Medulla oblongata (tissue), 1 donor: ENCODE measurements at regions not wholly inside any gene's neighbourhood (a gene's known extent, or its start where the extent isn't known, plus 50 kb on each side); places are given as distances from the start of the nearest gene placed in this dataset.

Source experiments
- DNase-seq: peaks from one replicate; pipeline ENCODE4 v3.0.0-alpha.2; 2015; ENCODE audit errors: extremely low spot score

DNA sequence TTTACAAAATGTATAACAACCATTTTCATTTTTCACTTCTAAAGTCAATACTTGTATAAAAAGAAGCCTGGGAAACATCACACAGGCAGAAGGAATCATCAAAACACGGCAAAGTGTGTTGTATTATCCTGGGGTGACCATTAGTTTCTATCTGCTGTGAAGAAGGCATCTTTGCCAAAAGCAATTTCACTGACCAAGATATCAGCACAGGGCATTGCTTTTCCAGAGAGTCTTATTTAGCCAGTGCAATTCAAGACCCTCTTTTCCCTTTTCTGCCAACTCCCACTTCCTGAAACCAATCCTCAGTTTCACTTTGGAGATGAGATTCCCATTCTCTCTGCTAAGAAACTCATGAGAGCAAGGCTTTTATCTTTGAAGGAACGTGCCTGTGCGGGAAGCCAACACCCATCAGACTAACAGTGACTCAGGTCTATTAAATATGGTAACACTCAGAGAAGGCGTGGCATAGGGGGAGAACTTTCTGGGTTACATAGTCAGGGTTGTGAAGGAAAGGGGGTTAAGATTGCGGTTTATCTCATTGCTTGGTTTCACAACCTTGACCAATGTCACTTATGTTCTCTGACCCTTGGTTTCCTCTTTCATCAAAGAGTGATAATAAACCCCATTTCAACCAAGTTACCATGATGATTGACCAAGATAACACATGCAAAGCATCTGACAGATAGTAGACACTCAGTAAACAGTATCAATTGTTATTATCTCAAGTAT lies 666.9 kb upstream of the KLF4 start:
- DNase-seq = no peak

DNA sequence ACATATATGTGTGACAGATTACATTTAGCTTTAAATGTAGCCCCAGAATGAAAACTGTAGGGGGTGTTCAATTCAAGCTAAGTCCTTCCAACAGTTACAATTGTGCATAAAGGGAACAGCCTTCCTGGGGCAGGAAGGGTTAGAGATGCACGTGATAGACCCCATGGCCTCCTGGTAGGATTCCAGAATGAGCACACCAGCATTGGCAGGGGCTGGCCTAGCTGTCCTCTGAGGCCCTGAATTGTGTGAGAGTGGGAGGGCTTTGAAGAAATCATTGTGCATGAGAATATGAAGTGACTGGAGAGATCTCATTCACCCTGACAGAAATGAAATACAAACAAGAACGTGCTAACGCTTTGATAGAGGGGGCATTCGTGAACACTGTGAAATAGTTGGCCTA lies 663.8 kb upstream of the KLF4 start:
- no peak for DNase-seq

DNA sequence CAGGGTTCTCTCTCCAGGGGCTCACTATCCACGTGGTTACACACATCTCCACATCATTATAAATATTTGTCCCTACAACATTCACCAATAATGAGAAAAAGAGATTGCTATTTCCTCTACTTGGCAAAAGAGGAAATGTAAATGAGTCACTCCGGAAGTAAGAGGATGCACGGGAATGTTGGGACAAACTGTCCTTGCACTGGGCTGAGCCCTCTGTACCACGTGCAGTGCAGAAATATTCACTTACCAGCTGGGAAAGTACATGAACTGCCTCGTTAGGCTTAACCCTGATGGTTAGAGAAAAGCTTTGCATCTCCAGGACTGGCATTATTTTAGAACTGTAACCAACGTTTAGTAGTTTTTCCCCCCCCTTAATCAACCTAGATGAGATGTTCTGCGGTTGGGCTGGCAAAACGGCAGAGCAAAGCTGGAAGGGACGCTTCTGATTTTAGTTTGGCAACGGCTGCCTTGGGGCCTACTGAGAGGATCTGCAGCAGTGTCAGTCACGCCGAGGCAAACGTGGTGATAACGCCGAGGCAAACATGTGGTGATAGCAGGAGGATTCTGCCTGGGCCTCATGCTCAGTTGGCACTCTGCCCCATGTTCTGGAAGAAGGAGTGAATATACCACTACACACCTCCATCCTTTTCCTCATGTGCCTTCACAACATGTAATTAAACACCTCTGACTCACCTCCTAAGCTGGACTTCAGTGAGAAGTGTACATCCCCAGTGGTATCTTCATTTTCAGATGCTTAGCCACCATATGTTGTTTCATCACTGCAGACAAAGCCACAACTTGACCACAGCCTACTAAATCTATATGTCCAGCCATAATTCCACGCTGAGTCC lies 661.4 kb upstream of the KLF4 start:
- no peak for DNase-seq

DNA sequence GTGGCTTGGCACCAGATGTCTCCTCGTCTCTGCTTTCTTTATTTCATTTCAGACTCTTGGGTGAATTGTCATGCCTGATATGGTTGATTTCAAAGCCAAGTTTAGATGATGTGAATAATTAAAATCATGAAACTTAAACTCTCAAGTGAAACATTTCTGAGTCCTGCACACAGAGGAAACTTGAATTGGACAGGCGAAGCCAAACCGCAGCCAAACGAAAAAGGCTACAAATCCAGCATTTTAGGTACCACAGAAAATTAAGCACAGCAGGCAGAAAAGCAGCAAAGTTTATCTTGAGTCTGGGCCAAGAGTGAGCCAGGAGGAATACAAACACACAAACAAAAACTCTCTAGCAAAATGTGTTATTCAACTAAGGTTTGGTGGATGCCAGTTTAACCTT lies 659.8 kb upstream of the KLF4 start:
- DNase-seq = no peak

DNA sequence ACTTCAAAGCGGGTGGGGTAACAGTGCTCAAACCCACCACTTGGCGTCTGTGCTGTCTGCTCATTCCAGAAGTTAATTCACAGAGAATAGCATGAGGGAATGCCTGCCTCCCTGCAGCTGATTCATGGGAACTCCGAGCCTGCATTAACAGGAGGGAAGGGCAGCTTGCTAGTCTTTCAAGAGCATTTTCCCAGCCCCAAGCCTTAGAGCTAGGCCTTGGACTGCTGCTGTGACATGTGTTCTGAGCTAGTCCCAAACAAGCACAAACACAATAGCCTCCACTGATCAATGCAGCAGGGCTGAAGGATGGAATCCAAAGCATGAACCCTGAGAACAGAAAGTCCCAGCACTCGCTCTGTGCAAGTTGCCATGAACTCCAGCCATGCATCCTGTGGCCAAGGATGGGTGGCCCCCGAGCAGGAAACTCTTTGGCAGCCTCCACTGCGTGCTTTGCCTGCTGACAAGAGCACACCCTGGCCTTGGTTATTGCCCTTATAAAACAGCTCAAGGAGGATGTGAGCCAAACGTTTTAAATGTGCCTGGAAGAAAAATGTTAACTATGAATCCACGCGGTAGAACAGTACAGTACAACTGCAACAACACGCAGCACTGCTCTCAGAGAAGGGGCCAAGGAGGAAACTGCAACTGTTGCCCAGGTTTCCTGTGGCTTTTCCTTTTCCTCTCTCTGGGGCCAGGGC lies 653.1 kb upstream of the KLF4 start:
- DNase-seq = peak; percentile 88

DNA sequence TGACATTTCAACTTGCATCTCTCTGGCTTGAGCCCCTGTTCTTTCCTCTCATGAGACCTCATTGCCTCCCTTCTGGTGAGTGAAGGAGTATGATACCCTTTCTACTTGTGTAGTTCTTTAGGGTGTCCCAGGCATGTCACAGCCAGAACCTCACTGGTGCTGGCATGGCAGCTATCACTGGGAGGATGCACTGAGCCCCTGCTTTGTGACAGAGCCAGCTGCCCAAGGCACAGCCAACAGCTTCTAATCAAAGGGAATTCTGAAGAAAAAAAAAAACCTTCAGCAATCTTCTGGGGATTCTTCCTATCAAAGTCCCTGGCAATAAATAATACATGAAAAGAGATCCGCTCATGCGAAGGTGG lies 652.6 kb upstream of the KLF4 start:
- no peak for DNase-seq

DNA sequence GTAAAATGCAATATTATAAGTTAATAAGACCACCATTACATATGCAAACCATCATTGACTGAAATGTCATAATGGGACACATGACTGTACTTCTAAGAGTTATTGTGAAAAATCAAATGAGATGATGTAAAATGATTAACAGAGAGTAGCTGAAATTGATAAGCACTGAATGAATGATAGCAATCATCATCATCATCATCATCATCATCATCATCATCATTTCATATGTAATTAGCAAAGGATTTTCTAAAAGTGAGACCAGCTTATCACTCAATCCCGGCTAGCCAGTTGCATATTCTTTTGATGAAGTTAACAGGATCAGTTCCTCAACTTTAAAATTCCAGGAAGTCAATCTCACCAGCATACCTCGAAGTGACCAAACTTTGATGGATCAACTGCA lies 650.3 kb upstream of the KLF4 start:
- DNase-seq = no peak

DNA sequence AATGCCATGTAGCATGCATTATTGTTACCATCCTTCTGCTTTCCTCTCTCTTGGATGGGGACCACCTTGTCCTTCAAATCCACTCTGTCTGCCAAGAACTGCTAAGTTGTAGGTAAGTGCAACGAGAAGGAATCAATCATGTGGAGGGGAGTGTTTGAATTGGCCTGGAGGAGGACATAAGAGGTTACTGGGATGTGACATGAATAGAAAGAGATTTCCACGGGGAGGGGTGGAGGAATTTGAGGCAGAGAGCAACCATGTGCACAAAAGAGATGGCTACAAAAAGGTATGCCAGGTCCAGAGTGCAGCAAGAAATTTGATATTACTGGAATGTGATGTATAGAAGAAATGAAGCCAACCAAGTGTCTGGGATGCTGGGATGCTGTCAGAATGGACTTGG lies 648.9 kb upstream of the KLF4 start:
- DNase-seq = no peak

DNA sequence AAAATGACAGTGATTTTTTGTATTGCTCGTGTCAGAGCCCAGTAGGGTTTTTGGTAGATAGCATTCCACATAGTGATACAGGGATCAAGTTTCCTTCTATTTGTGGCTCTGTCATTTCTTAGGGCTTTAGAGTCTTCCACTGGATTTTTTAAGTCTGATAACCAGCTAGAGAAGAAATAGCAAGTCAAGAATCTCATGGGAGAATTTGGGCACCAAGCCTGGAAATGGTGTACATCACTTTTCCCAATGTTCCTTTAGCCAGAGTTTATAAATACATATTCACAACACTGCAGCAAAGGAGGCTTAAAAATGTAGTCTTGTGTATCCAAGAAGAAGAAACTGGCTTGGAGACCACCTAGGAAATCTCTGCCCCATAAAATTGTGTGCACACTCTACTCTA lies 647.1 kb upstream of the KLF4 start:
- no peak for DNase-seq

DNA sequence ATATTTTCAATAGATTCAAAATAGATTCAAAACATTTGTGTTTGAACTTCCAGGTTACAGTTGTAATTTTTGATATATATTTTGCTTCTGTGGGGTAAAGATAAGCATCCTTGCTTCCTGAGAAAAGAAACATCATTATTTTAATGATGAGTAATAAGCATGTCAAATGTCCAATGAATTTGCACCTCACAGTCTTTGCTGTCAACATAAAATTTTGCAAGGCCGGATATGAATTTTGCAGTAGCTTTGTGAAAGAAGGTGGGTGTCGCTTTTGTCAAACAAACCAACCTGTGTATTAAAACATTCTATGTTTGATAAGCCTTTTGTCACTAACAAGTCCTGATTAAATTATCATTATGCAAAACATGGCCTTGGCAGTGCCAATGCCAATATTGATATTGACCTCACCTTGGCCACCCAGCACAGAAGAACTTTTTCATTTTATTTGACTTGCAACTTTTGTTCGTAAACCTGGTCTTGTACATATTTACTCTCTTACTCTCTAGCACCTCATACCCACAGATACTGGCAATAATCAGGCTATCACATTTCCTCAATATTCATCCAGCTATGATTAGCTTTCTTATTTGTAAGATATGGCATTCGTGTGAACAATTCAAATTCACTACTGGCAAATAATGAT lies 645.0 kb upstream of the KLF4 start:
- no peak for DNase-seq

DNA sequence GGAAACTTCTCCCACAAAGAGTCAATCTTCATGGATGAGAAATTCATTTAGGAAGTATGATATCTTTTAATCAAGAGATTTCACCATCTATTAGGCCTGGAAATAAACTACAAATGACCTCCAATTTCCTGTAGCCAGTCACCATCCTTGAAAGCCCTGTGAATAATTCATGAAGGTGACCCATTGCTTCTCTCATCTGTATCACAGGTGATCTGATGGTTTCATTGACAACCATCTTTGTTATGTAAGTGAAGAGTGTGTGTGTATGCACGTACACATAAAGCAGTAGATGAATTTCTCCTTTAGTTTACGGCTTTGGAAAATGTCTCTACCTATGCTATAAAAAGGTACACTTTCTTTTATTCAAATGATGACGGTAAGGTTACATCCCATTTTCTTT lies 644.1 kb upstream of the KLF4 start:
- no peak for DNase-seq

DNA sequence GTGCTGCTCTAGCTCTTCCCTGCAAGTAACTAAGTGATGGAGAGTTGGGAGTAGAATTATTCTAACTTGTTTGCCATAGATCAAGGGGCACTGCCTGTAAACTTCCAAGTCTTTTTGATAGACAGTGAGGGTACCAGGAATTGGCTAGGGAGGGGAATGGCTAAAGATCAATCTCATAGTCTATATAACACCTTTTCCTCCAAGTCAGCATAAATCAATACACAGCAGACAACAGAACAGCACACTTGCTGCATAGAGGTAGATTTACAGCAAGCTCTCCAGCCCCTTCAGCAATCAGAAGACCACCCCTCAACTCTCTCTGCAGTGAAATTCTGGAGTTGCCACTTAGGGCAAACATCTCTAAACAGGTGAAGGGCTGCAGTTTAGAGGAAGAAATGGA lies 643.5 kb upstream of the KLF4 start:
- DNase-seq = no peak

DNA sequence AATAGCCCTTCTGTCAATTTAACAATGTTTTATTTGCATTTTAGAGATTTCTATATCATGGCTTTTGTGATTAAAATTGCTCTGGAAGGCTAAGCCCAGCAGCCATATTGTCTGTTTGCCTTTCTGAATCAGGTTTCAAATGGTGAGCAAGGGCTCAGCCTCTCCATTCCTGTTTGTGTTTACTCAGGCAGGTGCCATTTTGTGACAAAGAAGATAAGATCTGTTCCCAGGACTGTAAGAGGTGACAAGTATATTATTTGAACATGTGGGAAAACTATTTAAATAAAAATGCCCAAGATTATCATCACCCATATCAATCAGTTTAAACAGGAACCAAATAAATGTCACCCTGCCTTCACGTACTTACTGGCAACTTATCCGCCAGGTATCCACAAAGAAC lies 641.3 kb upstream of the KLF4 start:
- no peak for DNase-seq

DNA sequence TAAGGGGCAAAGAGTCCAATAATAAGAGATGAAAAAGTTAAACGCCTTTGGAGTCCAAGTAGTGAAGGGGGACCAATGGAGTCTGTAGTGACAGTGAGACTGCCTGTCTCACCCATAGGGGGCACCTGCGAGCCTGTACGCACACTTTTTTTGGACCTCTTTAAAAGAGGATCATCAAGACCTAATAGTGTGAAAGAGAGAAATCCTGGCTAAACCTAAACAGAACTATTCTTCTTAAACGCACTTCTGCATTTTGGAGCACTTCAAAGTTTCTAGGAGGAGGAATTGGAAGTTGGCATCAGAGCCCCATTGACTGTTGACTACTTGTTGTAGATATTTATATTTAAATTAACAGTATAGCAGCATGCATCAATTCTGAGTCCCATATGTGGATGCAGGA lies 636.1 kb upstream of the KLF4 start:
- no peak for DNase-seq

DNA sequence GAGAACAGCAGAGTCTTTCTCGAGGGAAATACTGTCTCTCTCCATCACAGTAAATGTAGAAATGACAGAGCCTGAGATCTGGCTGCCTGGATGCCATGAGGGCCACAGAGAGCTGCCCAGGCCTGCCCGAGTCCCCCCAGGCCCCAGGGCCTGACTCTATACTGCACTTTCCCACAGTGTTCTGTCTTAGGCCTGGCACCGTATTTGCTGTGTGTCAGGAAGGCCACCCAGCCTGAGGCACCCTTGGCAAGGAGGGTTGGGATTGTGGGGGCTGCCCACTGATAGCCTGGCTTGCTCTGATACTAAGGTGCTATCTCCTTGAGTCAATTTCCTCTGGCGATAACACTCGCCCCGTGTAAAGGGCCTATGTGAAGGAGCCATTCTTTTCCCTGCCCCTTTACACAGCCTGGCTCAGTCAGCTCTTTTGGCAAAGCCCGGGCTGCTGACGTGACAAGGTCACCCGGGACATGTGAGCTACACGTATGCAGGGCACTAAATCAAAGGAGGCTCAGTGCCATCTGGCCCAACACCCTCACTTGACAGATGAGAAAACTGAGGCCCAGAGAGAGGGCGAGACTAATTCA lies 630.1 kb upstream of the KLF4 start:
- no peak for DNase-seq

DNA sequence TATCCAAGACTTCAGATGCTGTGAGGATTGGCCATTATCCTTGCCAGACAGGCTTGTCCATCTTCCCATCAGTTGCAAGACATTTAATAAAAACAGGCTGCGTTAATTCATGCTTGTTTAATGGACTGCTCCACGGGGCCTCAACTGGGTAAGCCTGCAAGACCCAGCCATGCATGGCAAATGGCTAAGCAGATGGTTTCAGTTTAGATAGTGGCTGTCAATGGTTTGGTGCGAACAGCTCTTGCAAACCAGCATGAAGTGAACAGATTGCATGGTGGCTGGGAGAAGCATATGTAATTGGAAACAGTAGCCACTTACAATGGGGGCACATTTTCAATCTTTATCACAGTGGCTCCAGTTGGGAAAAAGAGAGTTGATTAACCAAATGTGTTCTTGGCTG lies 628.2 kb upstream of the KLF4 start:
- no peak for DNase-seq

DNA sequence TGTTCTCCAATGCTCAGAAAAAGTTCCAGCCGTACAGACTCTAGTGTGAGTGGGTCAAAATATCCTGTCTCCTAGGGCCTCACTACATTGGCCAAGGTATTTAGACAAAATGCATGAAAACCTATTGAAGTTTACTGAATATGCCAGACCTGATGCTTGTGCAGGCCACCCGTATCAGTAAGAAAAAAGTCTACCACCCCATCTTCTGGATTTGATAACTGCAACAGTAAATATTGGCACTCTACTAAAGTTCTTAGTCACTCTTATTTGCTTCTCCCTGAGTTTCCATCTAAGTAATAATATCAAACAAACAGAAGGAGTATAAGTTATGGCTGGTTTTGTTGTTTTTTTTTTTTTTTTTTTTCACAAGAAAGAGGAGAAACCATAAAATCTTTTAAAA lies 627.7 kb upstream of the KLF4 start:
- no peak for DNase-seq

DNA sequence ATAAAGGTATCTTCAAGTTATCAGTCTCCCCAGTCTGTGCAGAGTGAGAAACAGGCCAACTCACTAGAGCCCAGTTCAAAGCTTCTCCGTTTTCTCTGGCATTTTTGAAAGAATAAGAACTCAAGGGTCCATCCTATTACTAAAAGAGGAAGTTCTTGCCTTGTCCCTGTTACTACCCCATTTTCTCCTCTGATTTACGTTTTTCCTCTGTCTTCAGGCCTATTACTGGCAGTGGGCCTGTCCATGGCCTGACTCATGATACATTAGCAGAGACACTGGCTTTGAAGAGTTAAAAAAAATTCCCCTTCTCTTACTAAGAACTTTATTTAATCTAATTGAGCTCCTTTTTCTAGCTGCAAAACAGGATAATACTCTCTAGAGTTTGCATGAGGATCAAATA lies 624.0 kb upstream of the KLF4 start:
- peak; percentile 23 for DNase-seq

DNA sequence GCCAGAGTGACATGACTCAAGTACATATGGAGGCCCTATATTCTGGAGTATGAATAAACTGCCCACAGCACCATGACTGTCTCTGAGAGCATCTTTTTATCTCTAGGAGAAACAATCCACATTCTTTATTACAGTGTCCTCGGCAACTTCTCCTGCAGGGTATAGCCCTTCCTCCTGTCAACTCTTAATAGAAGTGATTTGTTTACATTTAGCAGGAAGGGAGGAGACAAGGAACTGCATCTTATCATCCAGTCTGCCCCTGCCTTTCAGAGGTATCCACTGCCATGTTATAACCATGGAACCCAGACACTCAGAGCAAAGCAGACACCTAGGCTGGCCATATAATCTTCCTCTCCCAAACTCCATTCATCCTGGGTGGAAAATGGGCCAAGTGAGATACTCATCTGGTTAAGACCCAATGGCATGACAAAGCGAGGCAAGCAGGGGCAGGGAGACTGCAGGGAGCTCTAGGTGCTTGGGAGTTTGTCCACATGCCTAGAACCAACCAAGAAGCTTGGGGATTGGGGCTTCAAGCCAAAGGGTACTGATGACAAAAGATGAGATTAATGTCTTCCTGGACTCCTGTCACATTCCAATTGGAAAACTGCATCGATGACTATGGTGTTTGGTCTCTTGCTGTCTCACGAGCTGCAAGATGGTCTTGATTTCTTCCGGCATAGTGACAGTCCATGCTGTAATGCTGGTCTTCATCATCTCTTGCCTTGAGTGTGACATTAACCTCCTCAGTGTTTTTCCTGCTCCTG lies 620.5 kb upstream of the KLF4 start:
- no peak for DNase-seq

DNA sequence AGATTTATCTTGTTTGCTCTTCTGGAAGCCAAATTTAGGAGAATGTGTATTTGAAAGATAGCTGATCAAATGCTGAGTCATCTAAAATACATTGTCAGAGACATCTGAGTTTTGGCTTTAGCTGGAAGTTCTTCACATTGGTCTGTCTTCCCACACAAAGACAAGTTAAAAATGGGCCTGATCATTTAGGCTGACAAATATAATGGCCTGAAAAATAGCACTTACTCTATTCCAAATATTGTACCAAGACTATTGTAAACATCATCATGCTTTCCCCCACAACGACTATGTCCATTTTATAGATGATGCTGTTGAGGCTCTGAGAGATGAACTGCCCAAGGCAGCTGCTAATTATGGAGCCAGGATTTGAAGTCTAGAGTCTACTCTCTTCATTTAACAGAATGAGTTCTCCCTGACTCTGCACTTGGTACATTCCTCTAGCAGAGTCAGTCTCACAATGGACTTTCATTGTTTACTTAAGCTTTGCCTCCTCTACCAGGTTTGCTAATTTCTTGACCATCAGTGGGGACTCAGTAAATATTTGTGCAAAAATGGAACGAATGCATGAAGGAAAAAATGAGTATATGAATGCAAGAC lies 619.4 kb upstream of the KLF4 start:
- no peak for DNase-seq

DNA sequence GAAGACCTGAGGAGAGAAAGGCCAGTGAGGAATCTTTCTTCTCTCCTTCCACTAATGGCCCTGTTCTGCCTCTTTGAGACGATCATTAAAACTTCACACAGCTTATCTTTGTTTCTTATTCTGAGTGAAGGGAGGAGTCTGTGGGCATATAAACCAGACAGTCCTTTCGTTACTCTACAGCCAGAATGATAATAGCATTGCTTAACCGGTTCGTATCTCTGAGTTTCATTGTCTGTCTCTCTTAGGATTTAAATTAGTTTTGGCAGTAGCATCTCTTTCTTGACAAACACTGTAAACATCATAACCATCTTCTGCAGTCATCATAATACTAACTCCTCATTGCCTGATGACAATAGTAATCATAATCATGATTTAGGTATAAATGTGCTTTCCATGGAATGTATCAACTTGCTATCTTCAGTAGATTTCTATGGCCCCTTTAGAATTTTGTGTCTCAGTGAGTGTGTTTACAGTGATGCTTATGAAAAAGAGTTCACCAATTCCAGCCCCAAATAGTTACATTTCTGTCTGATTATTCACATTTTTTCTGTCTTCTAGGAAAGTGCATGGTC lies 618.8 kb upstream of the KLF4 start:
- DNase-seq = no peak
